IMR-90 (cell line): ENCODE measurements at regions not wholly inside any gene's neighbourhood (a gene's known extent, or its start where the extent isn't known, plus 50 kb on each side); places are given as distances from the start of the nearest gene placed in this dataset.
"Not testable (repeated sequence)": the region's sequence is repeated elsewhere in the genome, so short reads cannot be mapped to it uniquely, and the experiment has no call there.

Experiments
- ATAC-seq: fragments of 200-7000 bp; cut with Tn5 transposase; 2 replicates; pipeline ENCODE4 v1.9.1; 2020; ENCODE audit warnings: low read depth, mild to moderate bottlenecking, moderate library complexity
- BruUV-seq: library from RNA; stranded (reverse); fragments of 400-500 nt; replicated peaks from 2 replicates; lab custom pipeline; 2021; lab: Mats Ljungman, UMichigan
- CTCF ChIA-PET: fragments of 300-600 bp; formaldehyde crosslinking; extraction: SDS; loops from one replicate; lab custom pipeline; 2021; ENCODE audit warnings: antibody characterized with exemption; lab: Yijun Ruan, JAX
- POLR2A ChIA-PET: fragments of 300-600 bp; sonication (Branson Sonifier 250); formaldehyde crosslinking; loops from one replicate; lab custom pipeline; 2022; ENCODE audit warnings: antibody characterized with exemption; ENCODE audit not compliant: unreplicated experiment; lab: Charles Lee
- DNase-seq: peaks from one replicate; pipeline ENCODE4 v3.0.0; 2013
- H2AFZ ChIP-seq: replicated peaks from 2 replicates; pipeline ENCODE3; 2013; ENCODE audit warnings: low read length, mild to moderate bottlenecking; ENCODE audit not compliant: poor library complexity
- H2AK5ac ChIP-seq: 2 replicates; pipeline ENCODE4 v1.6.1; 2013; ENCODE audit warnings: low read depth, low read length, inconsistent platforms
- H2AK9ac ChIP-seq: replicated peaks from 2 replicates; pipeline ENCODE3; 2013; ENCODE audit warnings: mild to moderate bottlenecking, low read depth, low read length, moderate library complexity; ENCODE audit not compliant: poor library complexity
- H2BK120ac ChIP-seq: 2 replicates; pipeline ENCODE4 v1.6.1; 2013; ENCODE audit warnings: low read depth, low read length, inconsistent platforms
- H2BK15ac ChIP-seq: 3 replicates; pipeline ENCODE4 v1.6.1; 2013; ENCODE audit warnings: low read depth, low read length, inconsistent platforms
- H2BK20ac ChIP-seq: 2 replicates; pipeline ENCODE4 v1.6.1; 2013; ENCODE audit warnings: low read depth, mild to moderate bottlenecking, inconsistent platforms, low read length, moderate library complexity
- H2BK5ac ChIP-seq: 2 replicates; pipeline ENCODE4 v1.6.1; 2013; ENCODE audit warnings: mild to moderate bottlenecking, low read depth, low read length, inconsistent platforms; ENCODE audit not compliant: poor library complexity, severe bottlenecking
- H3K14ac ChIP-seq: replicated peaks from 2 replicates; pipeline ENCODE4 v1.6.1; 2013; ENCODE audit warnings: low read depth, low read length, inconsistent platforms
- H3K18ac ChIP-seq: 2 replicates; pipeline ENCODE4 v1.6.1; 2013; ENCODE audit warnings: low read depth, low read length, control low read depth
- H3K23ac ChIP-seq: 2 replicates; pipeline ENCODE4 v1.6.1; 2013; ENCODE audit warnings: low read depth, low read length, inconsistent platforms
- H3K27ac ChIP-seq: 2 replicates; pipeline ENCODE4 v1.5.1; 2013; ENCODE audit warnings: mild to moderate bottlenecking, control low read depth, low read length; ENCODE audit not compliant: insufficient read depth
- H3K27me3 ChIP-seq: 2 replicates; pipeline ENCODE4 v1.6.1; 2013; ENCODE audit warnings: low read length; ENCODE audit not compliant: control insufficient read depth, insufficient read depth
- H3K36me3 ChIP-seq: 2 replicates; pipeline ENCODE4 v1.6.1; 2013; ENCODE audit warnings: low read length, mixed read lengths; ENCODE audit not compliant: control insufficient read depth, insufficient read depth
- H3K4ac ChIP-seq: 2 replicates; pipeline ENCODE4 v1.6.1; 2013; ENCODE audit warnings: low read depth, low read length, inconsistent platforms
- H3K4me1 ChIP-seq: 2 replicates; pipeline ENCODE4 v1.6.1; 2013; ENCODE audit warnings: low read length, mixed read lengths; ENCODE audit not compliant: control insufficient read depth, insufficient read depth
- H3K4me2 ChIP-seq: 2 replicates; pipeline ENCODE4 v1.6.1; 2013; ENCODE audit warnings: low read depth, mild to moderate bottlenecking, control low read depth, low read length, moderate library complexity
- H3K4me3 ChIP-seq: 2 replicates; pipeline ENCODE4 v1.5.1; 2013; ENCODE audit warnings: low read depth, mild to moderate bottlenecking, control low read depth, low read length, moderate library complexity; ENCODE audit not compliant: insufficient read depth
- H3K56ac ChIP-seq: 2 replicates; pipeline ENCODE4 v1.6.1; 2013; ENCODE audit warnings: low read length, inconsistent platforms; ENCODE audit not compliant: insufficient read depth; ENCODE audit errors: extremely low read depth
- H3K79me1 ChIP-seq, 2 experiments: 2 replicates each; pipeline ENCODE4 v1.6.1; 2013; ENCODE audit warnings: low read length in 2 of 2, inconsistent platforms in 1 of 2, low read depth in 1 of 2
- H3K9ac ChIP-seq: 2 replicates; pipeline ENCODE4 v1.6.1; 2013; ENCODE audit warnings: low read depth, low read length, control low read depth
- H3K9me1 ChIP-seq: 2 replicates; pipeline ENCODE4 v1.6.1; 2013; ENCODE audit warnings: low read length, inconsistent platforms; ENCODE audit not compliant: insufficient read depth
- H3K9me3 ChIP-seq: 2 replicates; pipeline ENCODE4 v1.6.1; 2013; ENCODE audit warnings: low read length; ENCODE audit not compliant: control insufficient read depth, insufficient read depth
- H4K20me1 ChIP-seq: 2 replicates; pipeline ENCODE4 v1.6.1; 2013; ENCODE audit warnings: low read length, inconsistent platforms; ENCODE audit not compliant: insufficient read depth
- H4K5ac ChIP-seq: 2 replicates; pipeline ENCODE4 v1.6.1; 2013; ENCODE audit warnings: mild to moderate bottlenecking, low read depth, low read length, control low read depth
- H4K8ac ChIP-seq, 2 experiments: 2 replicates each; pipeline ENCODE4 v1.6.1; 2013; ENCODE audit warnings: low read depth in 2 of 2, low read length in 2 of 2, control low read depth in 1 of 2, inconsistent platforms in 1 of 2
- H4K91ac ChIP-seq: 2 replicates; pipeline ENCODE4 v1.6.1; 2013; ENCODE audit warnings: low read depth, low read length, inconsistent platforms; ENCODE audit not compliant: insufficient read depth
- RFX5 ChIP-seq: IDR thresholded peaks from 2 replicates; pipeline ENCODE4 v1.8.0; 2012; ENCODE audit warnings: low read depth, mild to moderate bottlenecking, low read length, moderate library complexity
- WGBS, 2 experiments: methylation state at CpG; one replicate each; pipeline versions ENCODE4 v1.1.5 to v1.1.7; 2013; ENCODE audit warnings: missing lambda C conversion rate in 2 of 2; ENCODE audit not compliant: insufficient read length in 1 of 2; ENCODE audit errors: extremely low coverage in 2 of 2; 5-methylcytosine and 5-hydroxymethylcytosine counted together
- dilution Hi-C: fragments of 300-500 bp; cut with HindIII; formaldehyde crosslinking; loops from one replicate; pipeline ENCODE4 v1.14.3; 2018; ENCODE audit warnings: low sequenced_read_pairs; ENCODE audit not compliant: unreplicated experiment
- in situ Hi-C: fragments of 300-500 bp; cut with MboI; formaldehyde crosslinking; loops from 3 replicates; pipeline ENCODE4 v1.14.3; 2019; ENCODE audit warnings: low sequenced_read_pairs, inconsistent platforms, mixed read lengths
- intact Hi-C: fragments of 100-400 bp; cut with micrococcal nuclease; formaldehyde crosslinking; loops from 2 replicates; pipeline ENCODE4 v1.10.0; 2022

DNA sequence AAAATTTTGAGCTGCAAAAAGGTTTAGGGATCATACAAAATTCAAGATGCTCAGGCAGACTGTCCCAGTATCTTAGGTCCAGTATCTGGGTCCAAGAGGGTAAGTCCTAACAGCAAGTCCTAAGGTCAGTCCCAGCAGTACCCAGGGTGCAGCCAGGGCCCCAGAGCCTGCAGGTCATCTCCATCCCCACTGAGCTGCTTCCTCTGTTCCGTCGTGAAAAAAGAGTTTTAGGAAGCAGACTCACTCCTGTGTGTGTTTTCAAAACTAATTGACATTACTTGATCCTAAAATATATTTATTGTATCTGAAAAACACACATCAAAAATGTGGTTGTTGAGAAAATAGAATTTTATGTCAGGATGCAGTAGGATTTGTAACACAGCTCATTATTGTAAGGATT lies 69.9 kb upstream of the ALKAL2 start:
- no peak overlapping the region for H3K4me3 ChIP-seq
- TF ChIP-seq RFX5, result no peak
- H3K36me3 ChIP-seq, result no peaks in the 10 kb centered on the region
- H3K27ac ChIP-seq, result no peak overlapping the region
- ATAC-seq, result no peak
- no peak overlapping the region for H2AK5ac ChIP-seq
- no peak overlapping the region for H2BK5ac ChIP-seq
- ChIA-PET CTCF (no interaction called here), POLR2A (no interaction called here)
- no peaks in the 10 kb centered on the region for H4K20me1 ChIP-seq
- no peak overlapping the region for H4K8ac ChIP-seq
- H3K14ac ChIP-seq, result no peak overlapping the region
- no peak overlapping the region for H3K56ac ChIP-seq
- no peak overlapping the region for H2AK9ac ChIP-seq
- no peak overlapping the region for H2BK15ac ChIP-seq
- no CpG with 5 or more reads among the region's 2 CpGs for WGBS, 2 experiments
- peaks cover 30% of the 10 kb centered on the region for H3K9me3 ChIP-seq
- H2AFZ ChIP-seq, result no peak overlapping the region
- no peaks in the 10 kb centered on the region for H3K9me1 ChIP-seq
- H3K4me2 ChIP-seq, result no peak overlapping the region
- H3K9ac ChIP-seq, result no peak overlapping the region
- intact Hi-C loops (no loop called here), dilution Hi-C loops (no loop called here), in situ Hi-C loops (no loop called here)
- no peak overlapping the region for H3K23ac ChIP-seq
- no peaks in the 10 kb centered on the region for H3K27me3 ChIP-seq
- H3K79me1 ChIP-seq, result no peaks in the 10 kb centered on the region
- no TSS peak for BruUV-seq
- H3K4me1 ChIP-seq, result no peaks in the 10 kb centered on the region
- H4K91ac ChIP-seq, result no peak overlapping the region
- no peak overlapping the region for H3K4ac ChIP-seq
- no peak overlapping the region for H2BK20ac ChIP-seq
- DNase-seq, result no peak
- no peak overlapping the region for H3K18ac ChIP-seq
- H2BK120ac ChIP-seq, result no peak overlapping the region
- no peak overlapping the region for H4K5ac ChIP-seq

DNA sequence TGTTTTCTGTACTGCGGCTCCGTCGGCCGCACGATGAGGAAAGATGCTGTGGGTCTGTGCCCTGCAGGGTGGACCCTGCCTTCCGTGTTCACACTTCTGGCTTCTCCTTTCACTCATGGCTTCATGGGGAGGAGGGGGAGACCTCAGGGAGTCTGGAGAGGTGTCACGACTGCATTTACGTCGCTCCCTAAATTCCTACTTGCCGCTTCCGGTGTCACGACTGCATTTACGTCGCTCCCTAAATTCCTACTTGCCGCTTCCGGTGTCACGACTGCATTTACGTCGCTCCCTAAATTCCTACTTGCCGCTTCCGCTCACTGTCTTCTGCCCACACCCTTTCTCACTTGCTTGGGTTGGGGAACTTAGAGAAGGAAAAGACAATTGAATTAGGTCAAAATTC lies 68.4 kb upstream of the ALKAL2 start:
- POLR2A ChIA-PET, CTCF ChIA-PET: not testable (repeated sequence)

More for the DNA sequence above, 68.4 kb upstream of the ALKAL2 start:
- ATAC-seq, H4K5ac ChIP-seq, H3K36me3 ChIP-seq, H3K4me3 ChIP-seq, H4K8ac ChIP-seq, H4K20me1 ChIP-seq, H3K9ac ChIP-seq, H3K9me1 ChIP-seq, H3K4ac ChIP-seq, H3K27ac ChIP-seq, H2AK5ac ChIP-seq, H2BK5ac ChIP-seq, H3K4me1 ChIP-seq, DNase-seq, H3K4me2 ChIP-seq, H3K79me1 ChIP-seq, in situ Hi-C loops, H3K56ac ChIP-seq, H2BK120ac ChIP-seq, H3K18ac ChIP-seq, H2AK9ac ChIP-seq, H2BK20ac ChIP-seq, H4K91ac ChIP-seq, dilution Hi-C loops, H2AFZ ChIP-seq, H3K27me3 ChIP-seq, intact Hi-C loops, H3K23ac ChIP-seq, H2BK15ac ChIP-seq, BruUV-seq, H3K14ac ChIP-seq: not testable (repeated sequence)
- no CpG with 5 or more reads among the region's 21 CpGs for WGBS, 2 experiments
- H3K9me3 ChIP-seq, result peaks cover 30% of the 10 kb centered on the region
